ENCODE measurements at regions not wholly inside any gene's neighbourhood (a gene's known extent, or its start where the extent isn't known, plus 50 kb on each side); places are given as distances from the start of the nearest gene placed in this dataset.
"Not testable (repeated sequence)": the region's sequence is repeated elsewhere in the genome, so short reads cannot be mapped to it uniquely, and the experiment has no call there.

- Histone ChIP-seq H3K36me3 (ENCODE audit: control insufficient read depth, insufficient read depth, low read length) (no peaks in the 10 kb centered on the region), H3K4me1 (ENCODE audit: control insufficient read depth, insufficient read depth, low read length) (peaks cover 4% of the 10 kb centered on the region; the same call in 1 of the 2 replicates), H3K27me3 (ENCODE audit: control insufficient read depth, insufficient read depth, low read length) (peaks cover 1% of the 10 kb centered on the region; the same call in 1 of the 2 replicates), H3K9me3 (ENCODE audit: control insufficient read depth, insufficient read depth, low read length) (no peaks in the 10 kb centered on the region), H3K27ac (ENCODE audit: low read length) (no peak overlapping the region), H3K4me3 (ENCODE audit: low read length) (no peak overlapping the region)
- WGBS (ENCODE audit: insufficient coverage, insufficient read length) = no CpG with 5 or more reads among the region's 6 CpGs
- DNase-seq (ENCODE audit: low read depth, low spot score) = no peak
Measured at GRCh38 chr14:89699071-89699470, 255.5 kb downstream of the EFCAB11 start.

DNA sequence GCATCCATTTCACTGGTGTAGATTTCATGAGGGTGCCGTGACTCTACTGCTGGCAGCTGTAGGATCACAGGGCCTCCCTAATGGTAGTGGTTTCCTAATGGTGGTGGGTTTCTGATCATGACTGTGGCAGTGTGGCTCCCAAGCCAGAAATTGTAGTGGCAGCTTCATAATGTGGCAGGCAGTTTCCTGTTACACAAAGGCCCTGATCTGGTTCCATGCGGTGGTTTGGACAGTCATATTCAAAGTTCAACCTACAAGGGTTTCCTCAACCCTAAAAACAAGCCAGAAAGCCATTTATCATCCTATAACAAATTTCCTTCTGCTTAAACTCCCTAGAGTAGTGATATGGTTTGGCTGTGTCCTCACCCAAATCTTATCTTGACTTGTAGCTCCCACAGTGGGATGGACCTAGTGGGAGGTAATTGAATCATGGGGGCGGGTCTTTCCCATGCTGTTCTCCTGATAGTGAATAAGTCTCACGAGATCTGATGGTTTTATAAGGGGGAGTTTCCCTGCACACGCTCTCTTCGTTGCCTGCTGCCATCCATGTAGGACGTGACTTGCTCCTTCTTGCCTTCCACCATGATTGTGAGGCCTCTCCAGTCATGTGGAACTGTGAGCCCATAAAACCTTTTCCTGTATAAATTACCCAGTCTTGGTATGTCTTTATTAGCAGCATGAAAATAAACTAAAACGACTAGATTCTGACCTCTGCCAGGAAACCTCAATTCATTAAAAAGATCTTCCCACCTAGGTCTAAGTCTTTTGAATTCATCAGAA is 257.1 kb downstream of the EFCAB11 start:
- DNase-seq (ENCODE audit: low read depth, low spot score) = no peak
- Histone ChIP-seq H3K9me3 (ENCODE audit: control insufficient read depth, insufficient read depth, low read length) (no peaks in the 10 kb centered on the region), H3K27ac (ENCODE audit: low read length) (no peak overlapping the region), H3K27me3 (ENCODE audit: control insufficient read depth, insufficient read depth, low read length) (peaks cover 1% of the 10 kb centered on the region; the same call in 1 of the 2 replicates), H3K36me3 (ENCODE audit: control insufficient read depth, insufficient read depth, low read length) (no peaks in the 10 kb centered on the region), H3K4me3 (ENCODE audit: low read length) (no peak overlapping the region), H3K4me1 (ENCODE audit: control insufficient read depth, insufficient read depth, low read length) (peaks cover 4% of the 10 kb centered on the region; the same call in 1 of the 2 replicates)
- WGBS (ENCODE audit: insufficient coverage, insufficient read length) = no CpG with 5 or more reads among the region's 8 CpGs

DNA sequence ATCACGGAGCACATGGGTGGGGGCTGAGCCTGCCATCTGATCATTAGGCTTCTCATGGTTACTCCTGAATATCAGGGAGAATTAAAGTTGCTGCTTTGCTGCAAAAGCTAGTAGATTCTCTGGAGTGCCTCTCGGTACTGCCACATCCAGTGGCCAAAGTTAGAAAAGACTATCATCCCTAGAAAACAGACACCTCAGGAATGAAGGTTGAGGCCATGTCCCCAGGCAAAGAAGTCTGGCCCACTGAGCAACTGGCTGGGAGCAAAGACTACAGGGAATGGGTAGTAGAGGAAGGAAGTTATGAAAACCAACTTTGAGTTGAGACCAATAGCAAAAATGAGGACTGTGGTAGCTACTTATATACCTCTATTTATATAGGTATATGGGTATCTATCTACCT is 258.7 kb downstream of the EFCAB11 start:
- no peak for DNase-seq (ENCODE audit: low read depth, low spot score)
- Histone ChIP-seq H3K27ac (ENCODE audit: low read length) (no peak overlapping the region), H3K27me3 (ENCODE audit: control insufficient read depth, insufficient read depth, low read length) (no peaks in the 10 kb centered on the region), H3K4me3 (ENCODE audit: low read length) (no peak overlapping the region), H3K36me3 (ENCODE audit: control insufficient read depth, insufficient read depth, low read length) (no peaks in the 10 kb centered on the region), H3K9me3 (ENCODE audit: control insufficient read depth, insufficient read depth, low read length) (no peaks in the 10 kb centered on the region), H3K4me1 (ENCODE audit: control insufficient read depth, insufficient read depth, low read length) (no peaks in the 10 kb centered on the region)
- no CpG with 5 or more reads among the region's 2 CpGs for WGBS (ENCODE audit: insufficient coverage, insufficient read length)

DNA sequence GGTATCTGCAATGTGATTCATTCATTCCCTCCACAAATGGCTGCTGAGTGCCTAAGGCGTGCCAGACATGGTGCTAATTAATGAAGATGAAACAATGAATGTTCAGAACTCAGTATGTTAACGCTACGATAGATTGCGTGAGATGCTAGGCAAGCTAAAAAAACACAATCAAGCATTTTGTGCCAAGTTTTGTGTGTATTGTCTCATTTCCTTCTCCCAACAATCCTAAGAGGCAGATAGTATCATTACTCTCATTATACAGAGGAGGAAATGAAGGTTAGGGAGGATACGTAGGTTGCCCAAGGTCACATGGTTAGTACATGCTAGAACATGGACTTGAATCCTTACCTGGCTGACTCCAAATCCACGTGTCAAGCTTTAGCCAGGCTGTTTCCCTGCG is 264.4 kb downstream of the EFCAB11 start:
- Histone ChIP-seq H3K27me3 (ENCODE audit: control insufficient read depth, insufficient read depth, low read length) (no peaks in the 10 kb centered on the region), H3K4me3 (ENCODE audit: low read length) (no peak overlapping the region), H3K27ac (ENCODE audit: low read length) (no peak overlapping the region), H3K36me3 (ENCODE audit: control insufficient read depth, insufficient read depth, low read length) (no peaks in the 10 kb centered on the region), H3K4me1 (ENCODE audit: control insufficient read depth, insufficient read depth, low read length) (no peaks in the 10 kb centered on the region), H3K9me3 (ENCODE audit: control insufficient read depth, insufficient read depth, low read length) (no peaks in the 10 kb centered on the region)
- no peak for DNase-seq (ENCODE audit: low read depth, low spot score)
- WGBS (ENCODE audit: insufficient coverage, insufficient read length) = no CpG with 5 or more reads among the region's 7 CpGs

DNA sequence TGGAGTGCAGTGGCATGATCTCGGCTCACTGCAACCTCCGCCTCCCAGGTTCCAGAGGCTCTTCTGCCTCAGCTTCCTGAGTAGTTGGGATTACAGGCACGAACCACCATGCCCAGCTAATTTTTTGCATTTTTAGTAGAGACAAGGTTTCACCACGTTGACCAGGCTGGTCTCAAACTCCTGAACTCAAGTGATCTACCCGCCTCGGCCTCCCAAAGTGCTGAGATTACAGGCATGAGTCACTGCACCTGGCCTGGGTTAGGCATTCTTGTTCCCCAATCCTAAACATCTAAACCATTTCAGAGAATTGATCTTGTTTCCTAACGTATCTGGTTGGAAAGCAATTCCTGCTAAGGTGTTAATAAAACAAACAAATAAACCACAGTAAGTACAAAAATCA is 264.8 kb downstream of the EFCAB11 start:
- DNase-seq (ENCODE audit: low read depth, low spot score); H3K9me3 ChIP-seq (ENCODE audit: control insufficient read depth, insufficient read depth, low read length); H3K27me3 ChIP-seq (ENCODE audit: control insufficient read depth, insufficient read depth, low read length); H3K4me1 ChIP-seq (ENCODE audit: control insufficient read depth, insufficient read depth, low read length); H3K27ac ChIP-seq (ENCODE audit: low read length); H3K36me3 ChIP-seq (ENCODE audit: control insufficient read depth, insufficient read depth, low read length); H3K4me3 ChIP-seq (ENCODE audit: low read length): not testable (repeated sequence)
- WGBS (ENCODE audit: insufficient coverage, insufficient read length) = no CpG with 5 or more reads among the region's 7 CpGs

- 100% methylated on average over 1 of the region's 6 CpGs for WGBS (ENCODE audit: insufficient coverage, insufficient read length)
- H3K9me3 ChIP-seq (ENCODE audit: control insufficient read depth, insufficient read depth, low read length) = no peaks in the 10 kb centered on the region
Measured at GRCh38 chr14:89688507-89689211, 265.9 kb downstream of the EFCAB11 start.

GRCh38 chr14:89687129-89687528 is 267.4 kb downstream of the EFCAB11 start:
- H3K36me3 ChIP-seq (ENCODE audit: control insufficient read depth, insufficient read depth, low read length); H3K9me3 ChIP-seq (ENCODE audit: control insufficient read depth, insufficient read depth, low read length); H3K4me3 ChIP-seq (ENCODE audit: low read length); H3K4me1 ChIP-seq (ENCODE audit: control insufficient read depth, insufficient read depth, low read length); H3K27ac ChIP-seq (ENCODE audit: low read length); DNase-seq (ENCODE audit: low read depth, low spot score); H3K27me3 ChIP-seq (ENCODE audit: control insufficient read depth, insufficient read depth, low read length): not testable (repeated sequence)
- no CpG with 5 or more reads among the region's 3 CpGs for WGBS (ENCODE audit: insufficient coverage, insufficient read length)

More at GRCh38 chr14:89688507-89689211, 265.9 kb downstream of the EFCAB11 start:
- no peaks in the 10 kb centered on the region for H3K36me3 ChIP-seq (ENCODE audit: control insufficient read depth, insufficient read depth, low read length)
- no peak overlapping the region for H3K4me3 ChIP-seq (ENCODE audit: low read length)
- H3K4me1 ChIP-seq (ENCODE audit: control insufficient read depth, insufficient read depth, low read length) = no peaks in the 10 kb centered on the region
- DNase-seq (ENCODE audit: low read depth, low spot score) = no peak
- no peak overlapping the region for H3K27ac ChIP-seq (ENCODE audit: low read length)
- H3K27me3 ChIP-seq (ENCODE audit: control insufficient read depth, insufficient read depth, low read length) = no peaks in the 10 kb centered on the region

- Histone ChIP-seq H3K36me3 (ENCODE audit: control insufficient read depth, insufficient read depth, low read length) (no peaks in the 10 kb centered on the region), H3K27me3 (ENCODE audit: control insufficient read depth, insufficient read depth, low read length) (no peaks in the 10 kb centered on the region), H3K4me1 (ENCODE audit: control insufficient read depth, insufficient read depth, low read length) (no peaks in the 10 kb centered on the region), H3K27ac (ENCODE audit: low read length) (no peak overlapping the region), H3K9me3 (ENCODE audit: control insufficient read depth, insufficient read depth, low read length) (no peaks in the 10 kb centered on the region), H3K4me3 (ENCODE audit: low read length) (no peak overlapping the region)
- WGBS (ENCODE audit: insufficient coverage, insufficient read length) = no CpG with 5 or more reads among the region's 4 CpGs
- no peak for DNase-seq (ENCODE audit: low read depth, low spot score)
Measured at GRCh38 chr14:89684139-89684538, 267.1 kb upstream of the FOXN3 start.

- H3K4me3 ChIP-seq (ENCODE audit: low read length) = no peak overlapping the region
- H3K27ac ChIP-seq (ENCODE audit: low read length) = no peak overlapping the region
- DNase-seq (ENCODE audit: low read depth, low spot score) = no peak
- H3K4me1 ChIP-seq (ENCODE audit: control insufficient read depth, insufficient read depth, low read length) = no peaks in the 10 kb centered on the region
- no peaks in the 10 kb centered on the region for H3K27me3 ChIP-seq (ENCODE audit: control insufficient read depth, insufficient read depth, low read length)
- no peaks in the 10 kb centered on the region for H3K36me3 ChIP-seq (ENCODE audit: control insufficient read depth, insufficient read depth, low read length)
- no CpG with 5 or more reads among the region's 9 CpGs for WGBS (ENCODE audit: insufficient coverage, insufficient read length)
- no peaks in the 10 kb centered on the region for H3K9me3 ChIP-seq (ENCODE audit: control insufficient read depth, insufficient read depth, low read length)
Measured at GRCh38 chr14:89681086-89682018, 264.3 kb upstream of the FOXN3 start.

DNA sequence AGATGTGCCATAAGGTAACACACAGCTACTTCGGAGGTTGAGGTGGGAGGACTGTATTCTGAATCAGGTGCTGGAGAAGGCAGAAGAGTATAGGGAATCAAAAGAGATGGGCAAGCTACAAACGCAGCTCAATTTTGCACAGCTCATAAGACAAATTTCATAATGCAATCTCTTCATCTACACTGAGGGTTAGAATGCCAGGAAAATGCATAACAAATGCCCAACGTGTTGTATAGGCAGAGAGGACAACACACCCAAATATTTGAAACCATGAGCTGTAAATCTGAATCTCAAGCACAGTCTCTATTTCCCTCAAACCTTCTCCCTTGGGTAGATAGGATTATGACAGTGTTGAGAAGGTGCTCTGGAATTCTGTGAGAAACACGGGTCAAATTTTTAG is 263.1 kb upstream of the FOXN3 start:
- H3K9me3 ChIP-seq (ENCODE audit: control insufficient read depth, insufficient read depth, low read length) = no peaks in the 10 kb centered on the region
- no peak for DNase-seq (ENCODE audit: low read depth, low spot score)
- no peaks in the 10 kb centered on the region for H3K4me1 ChIP-seq (ENCODE audit: control insufficient read depth, insufficient read depth, low read length)
- no CpG with 5 or more reads among the region's 4 CpGs for WGBS (ENCODE audit: insufficient coverage, insufficient read length)
- H3K4me3 ChIP-seq (ENCODE audit: low read length) = no peak overlapping the region
- no peak overlapping the region for H3K27ac ChIP-seq (ENCODE audit: low read length)
- no peaks in the 10 kb centered on the region for H3K36me3 ChIP-seq (ENCODE audit: control insufficient read depth, insufficient read depth, low read length)
- H3K27me3 ChIP-seq (ENCODE audit: control insufficient read depth, insufficient read depth, low read length) = no peaks in the 10 kb centered on the region

Data from iPS DF 6.9 (cell line).